SU-DHL-6 (cell line): ENCODE measurements at regions not wholly inside any gene's neighbourhood (a gene's known extent, or its start where the extent isn't known, plus 50 kb on each side); places are given as distances from the start of the nearest gene placed in this dataset.

Experiments
- EZH2phosphoT487 ChIP-seq: fragments of 200-600 bp; sonication (generic), shearing (Covaris generic); conservative IDR thresholded peaks from 2 replicates; pipeline ENCODE4 v1.6.1; 2018; ENCODE audit warnings: mild to moderate bottlenecking, antibody characterized with exemption, low read length, moderate library complexity, mixed read lengths
- TF ChIP-seq, protein P1 (sequence below): fragments of 200-600 bp; sonication (generic); IDR thresholded peaks from one replicate; pipeline ENCODE4 v1.5.1; 2017; ENCODE audit warnings: antibody characterized with exemption, mild to moderate bottlenecking, low read length, moderate library complexity; ENCODE audit not compliant: insufficient read depth, poor library complexity, severe bottlenecking

DNA sequence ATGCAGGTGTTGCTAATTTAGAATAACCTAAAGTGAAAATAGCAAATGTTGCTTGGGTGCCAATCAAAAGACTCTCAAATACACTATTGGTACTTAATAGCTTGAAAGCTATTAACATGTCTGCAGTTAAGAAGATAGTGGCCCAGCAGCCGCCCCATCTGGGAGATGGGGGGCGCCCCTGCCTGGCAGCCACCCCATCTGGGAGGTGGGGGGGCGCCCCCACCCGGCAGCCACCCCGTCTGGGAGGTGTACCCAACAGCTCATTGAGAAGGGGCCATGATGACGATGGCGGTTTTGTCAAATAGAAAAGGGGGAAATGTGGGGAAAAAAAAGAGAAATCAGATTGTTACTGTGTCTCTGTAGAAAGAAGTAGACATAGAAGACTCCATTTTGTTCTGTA, 923.1 kb upstream of the MDGA2 start:
- TF ChIP-seq, protein P1, sequence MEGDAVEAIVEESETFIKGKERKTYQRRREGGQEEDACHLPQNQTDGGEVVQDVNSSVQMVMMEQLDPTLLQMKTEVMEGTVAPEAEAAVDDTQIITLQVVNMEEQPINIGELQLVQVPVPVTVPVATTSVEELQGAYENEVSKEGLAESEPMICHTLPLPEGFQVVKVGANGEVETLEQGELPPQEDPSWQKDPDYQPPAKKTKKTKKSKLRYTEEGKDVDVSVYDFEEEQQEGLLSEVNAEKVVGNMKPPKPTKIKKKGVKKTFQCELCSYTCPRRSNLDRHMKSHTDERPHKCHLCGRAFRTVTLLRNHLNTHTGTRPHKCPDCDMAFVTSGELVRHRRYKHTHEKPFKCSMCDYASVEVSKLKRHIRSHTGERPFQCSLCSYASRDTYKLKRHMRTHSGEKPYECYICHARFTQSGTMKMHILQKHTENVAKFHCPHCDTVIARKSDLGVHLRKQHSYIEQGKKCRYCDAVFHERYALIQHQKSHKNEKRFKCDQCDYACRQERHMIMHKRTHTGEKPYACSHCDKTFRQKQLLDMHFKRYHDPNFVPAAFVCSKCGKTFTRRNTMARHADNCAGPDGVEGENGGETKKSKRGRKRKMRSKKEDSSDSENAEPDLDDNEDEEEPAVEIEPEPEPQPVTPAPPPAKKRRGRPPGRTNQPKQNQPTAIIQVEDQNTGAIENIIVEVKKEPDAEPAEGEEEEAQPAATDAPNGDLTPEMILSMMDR: no peak
- no peak for TF ChIP-seq EZH2phosphoT487
